Keratinocyte (primary cell): ENCODE measurements at regions not wholly inside any gene's neighbourhood (a gene's known extent, or its start where the extent isn't known, plus 50 kb on each side); places are given as distances from the start of the nearest gene placed in this dataset.

Experiments
- DNase-seq: peaks from one replicate; pipeline ENCODE4 v3.0.0-alpha.2; 2011; ENCODE audit warnings: low read depth, missing footprints, low spot score
- FAIRE-seq: peaks from 2 replicates; lab custom pipeline; 2011; peaks lifted over from hg19 to GRCh38; lab: Jason Lieb, UNC
- H2AFZ ChIP-seq: 2 replicates; pipeline ENCODE4 v1.6.0; 2012; ENCODE audit warnings: low read length, control low read depth, inconsistent platforms; ENCODE audit not compliant: control insufficient read depth
- H3K27ac ChIP-seq: 2 replicates; pipeline ENCODE4 v1.5.1; 2011; ENCODE audit warnings: low read length; ENCODE audit not compliant: control insufficient read depth, insufficient read depth
- H3K27me3 ChIP-seq: 3 replicates; pipeline ENCODE4 v1.6.0; 2011; ENCODE audit warnings: low read length; ENCODE audit not compliant: control insufficient read depth, insufficient read depth; ENCODE audit errors: extremely low read depth
- H3K36me3 ChIP-seq, 2 experiments: 2 replicates in 1 of 2; 3 replicates in 1 of 2; pipeline ENCODE4 v1.5.1; 2011; ENCODE audit warnings: low read length in 2 of 2, mild to moderate bottlenecking in 1 of 2; ENCODE audit not compliant: control insufficient read depth in 2 of 2, insufficient read depth in 2 of 2; ENCODE audit errors: extremely low read depth in 1 of 2
- H3K4me1 ChIP-seq: 3 replicates; pipeline ENCODE4 v1.5.1; 2011; ENCODE audit warnings: low read length; ENCODE audit not compliant: control insufficient read depth, insufficient read depth; ENCODE audit errors: extremely low read depth
- H3K4me2 ChIP-seq: 3 replicates; pipeline ENCODE4 v1.6.0; 2011; ENCODE audit warnings: low read depth, low read length; ENCODE audit not compliant: control insufficient read depth, insufficient read depth; ENCODE audit errors: extremely low read depth
- H3K4me3 ChIP-seq, 3 experiments: fragments of 200-600 bp in 1 of 3; sonication (generic) in 1 of 3; 2 replicates in 2 of 3; 3 replicates in 1 of 3; pipeline ENCODE4 v1.5.1; 2011 to 2016; ENCODE audit warnings: low read length in 3 of 3, mild to moderate bottlenecking in 3 of 3, control low read depth in 2 of 3, inconsistent platforms in 1 of 3, low read depth in 1 of 3, mixed read lengths in 1 of 3, mixed run types in 1 of 3, moderate library complexity in 1 of 3; ENCODE audit not compliant: control insufficient read depth in 2 of 3, insufficient read depth in 2 of 3; ENCODE audit errors: extremely low read depth in 1 of 3
- H3K79me2 ChIP-seq: 2 replicates; pipeline ENCODE4 v1.6.0; 2012; ENCODE audit warnings: low read length; ENCODE audit not compliant: control insufficient read depth, insufficient read depth
- H3K9ac ChIP-seq: 3 replicates; pipeline ENCODE4 v1.6.0; 2011; ENCODE audit warnings: low read length; ENCODE audit not compliant: control insufficient read depth, insufficient read depth; ENCODE audit errors: extremely low read depth
- H3K9me1 ChIP-seq: 3 replicates; pipeline ENCODE4 v1.6.0; 2011; ENCODE audit warnings: low read length; ENCODE audit not compliant: control insufficient read depth, insufficient read depth; ENCODE audit errors: extremely low read depth
- H3K9me3 ChIP-seq: 2 replicates; pipeline ENCODE4 v1.5.1; 2012; ENCODE audit warnings: low read depth, low read length; ENCODE audit not compliant: control insufficient read depth
- H4K20me1 ChIP-seq: 3 replicates; pipeline ENCODE4 v1.6.0; 2011; ENCODE audit warnings: low read length; ENCODE audit not compliant: control insufficient read depth, insufficient read depth; ENCODE audit errors: extremely low read depth
- CTCF ChIP-seq, 3 experiments: IDR thresholded peaks in 1 of 3; conservative IDR thresholded peaks in 1 of 3; optimal IDR thresholded peaks in 1 of 3; 2 replicates in 2 of 3; 3 replicates in 1 of 3; pipeline versions ENCODE3 to v1.5.1; 2011; ENCODE audit warnings: low read length in 3 of 3, mild to moderate bottlenecking in 3 of 3, moderate library complexity in 2 of 3, control low read depth in 1 of 3, inconsistent platforms in 1 of 3; ENCODE audit not compliant: insufficient read depth in 2 of 3; ENCODE audit errors: extremely low read depth in 1 of 3
- EZH2 ChIP-seq: IDR thresholded peaks from one replicate; pipeline ENCODE4 v1.6.1; 2012; ENCODE audit warnings: inconsistent platforms, mild to moderate bottlenecking, low read length, moderate library complexity
- dilution Hi-C: fragments of 300-500 bp; cut with MboI; formaldehyde crosslinking; loops from one replicate; pipeline ENCODE4 v1.7.0; 2020; ENCODE audit warnings: low sequenced_read_pairs; ENCODE audit not compliant: extremely low pct_ligation_motif_present

- Histone ChIP-seq H3K4me3 (no peak overlapping the region), H3K36me3 (no peaks in the 10 kb centered on the region), H3K9me3 (no peaks in the 10 kb centered on the region), H3K9ac (no peak overlapping the region), H4K20me1 (no peaks in the 10 kb centered on the region), H3K4me1 (no peaks in the 10 kb centered on the region), H3K9me1 (no peaks in the 10 kb centered on the region), H2AFZ (no peak overlapping the region), H3K27ac (no peak overlapping the region), H3K27me3 (no peaks in the 10 kb centered on the region), H3K79me2 (no peaks in the 10 kb centered on the region), H3K4me2 (no peak overlapping the region)
- TF ChIP-seq EZH2: no peak
- TF ChIP-seq CTCF (optimal IDR thresholded peaks at IDR 0.05 in 1 of 3, IDR thresholded peaks at IDR 0.05 in 1 of 3, conservative IDR thresholded peaks at IDR 0.05 in 1 of 3; ENCODE audit: extremely low read depth in 1 of 3, insufficient read depth in 2 of 3, low read length in 3 of 3): no peak
- FAIRE-seq (no peak), DNase-seq (no peak)
- dilution Hi-C loops: no loop called here
Measured at GRCh38 chr14:97077687-97078086, 280.5 kb downstream of the VRK1 start.

DNA sequence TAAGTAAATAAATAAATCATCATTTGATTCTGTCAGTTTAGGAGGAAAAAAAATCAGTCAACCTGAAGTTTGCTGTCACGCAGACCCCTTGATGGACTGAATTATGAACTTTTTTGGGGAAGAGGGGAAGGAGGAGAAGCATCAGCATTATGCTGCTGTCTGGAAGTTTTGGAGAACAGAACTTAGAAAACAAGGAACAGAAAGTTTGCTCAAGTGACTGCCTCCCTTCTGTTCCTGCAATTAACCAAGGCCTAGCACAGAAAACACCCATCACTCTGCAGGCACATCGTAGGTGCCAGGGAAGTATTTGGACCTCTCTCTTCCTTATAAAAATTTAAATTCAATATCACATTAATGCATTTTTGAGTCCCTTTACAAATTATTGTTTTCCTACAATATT, 283.8 kb downstream of the VRK1 start:
- no peak overlapping the region for H3K9ac ChIP-seq
- dilution Hi-C loops: no loop called here
- H3K4me3 ChIP-seq: no peak overlapping the region
- H3K4me1 ChIP-seq: no peaks in the 10 kb centered on the region
- FAIRE-seq (no peak), DNase-seq (no peak)
- H3K36me3 ChIP-seq: no peaks in the 10 kb centered on the region
- H4K20me1 ChIP-seq: no peaks in the 10 kb centered on the region
- H3K79me2 ChIP-seq: no peaks in the 10 kb centered on the region
- no peak for TF ChIP-seq CTCF (optimal IDR thresholded peaks at IDR 0.05 in 1 of 3, IDR thresholded peaks at IDR 0.05 in 1 of 3, conservative IDR thresholded peaks at IDR 0.05 in 1 of 3; ENCODE audit: extremely low read depth in 1 of 3, insufficient read depth in 2 of 3, low read length in 3 of 3)
- no peak for TF ChIP-seq EZH2
- H2AFZ ChIP-seq: no peak overlapping the region
- H3K9me3 ChIP-seq: no peaks in the 10 kb centered on the region
- H3K27ac ChIP-seq: no peak overlapping the region
- no peaks in the 10 kb centered on the region for H3K9me1 ChIP-seq
- H3K27me3 ChIP-seq: no peaks in the 10 kb centered on the region
- no peak overlapping the region for H3K4me2 ChIP-seq
